ENCODE measurements at regions not wholly inside any gene's neighbourhood (a gene's known extent, or its start where the extent isn't known, plus 50 kb on each side); places are given as distances from the start of the nearest gene placed in this dataset.

GRCh38 chr5:37893434-37894134 lies 53.7 kb upstream of the GDNF start:
- Histone ChIP-seq H3K79me2 (ENCODE audit: control insufficient read depth, insufficient read depth, low read length) (no peaks in the 10 kb centered on the region), H3K9me3 (ENCODE audit: control insufficient read depth, insufficient read depth, low read depth, low read length) (no peaks in the 10 kb centered on the region), H3K4me1 (ENCODE audit: control insufficient read depth, extremely low read depth, insufficient read depth, low read length) (peaks cover 3% of the 10 kb centered on the region), H3K27me3 (ENCODE audit: control insufficient read depth, insufficient read depth, low read length) (no peaks in the 10 kb centered on the region), H2AFZ (ENCODE audit: low read length) (no peak overlapping the region), H3K4me3 (replicated peaks in 1 of 4; ENCODE audit: control extremely low read depth in 1 of 4, insufficient read depth in 1 of 4, low read depth in 3 of 4, low read length in 4 of 4) (no peak overlapping the region), H4K20me1 (ENCODE audit: control insufficient read depth, extremely low read depth, insufficient read depth, low read length) (no peaks in the 10 kb centered on the region), H3K9ac (ENCODE audit: insufficient read depth, low read length) (no peak overlapping the region), H3K4me2 (ENCODE audit: extremely low read depth, insufficient read depth, low read length) (no peak overlapping the region), H3K36me3 (ENCODE audit: control insufficient read depth, insufficient read depth, low read length) (no peaks in the 10 kb centered on the region), H3K27ac (ENCODE audit: insufficient read depth, low read length) (no peak overlapping the region)
- DNase-seq (ENCODE audit: low read depth in 2 of 2): no peak
- TF ChIP-seq CTCF (conservative IDR thresholded peaks at IDR 0.05 in 1 of 2, IDR thresholded peaks at IDR 0.05 in 1 of 2; ENCODE audit: low read depth in 1 of 2, low read length in 2 of 2): no peak
- no peak for TF ChIP-seq EZH2 (IDR thresholded peaks at IDR 0.05; ENCODE audit: low read length, missing control alignments)

- H3K9ac ChIP-seq (ENCODE audit: insufficient read depth, low read length): no peak overlapping the region
- no peaks in the 10 kb centered on the region for H3K27me3 ChIP-seq (ENCODE audit: control insufficient read depth, insufficient read depth, low read length)
- peaks cover 3% of the 10 kb centered on the region for H3K4me1 ChIP-seq (ENCODE audit: control insufficient read depth, extremely low read depth, insufficient read depth, low read length)
- H2AFZ ChIP-seq (ENCODE audit: low read length): no peak overlapping the region
- no peaks in the 10 kb centered on the region for H3K79me2 ChIP-seq (ENCODE audit: control insufficient read depth, insufficient read depth, low read length)
- H3K4me2 ChIP-seq (ENCODE audit: extremely low read depth, insufficient read depth, low read length): no peak overlapping the region
- no peak for DNase-seq (ENCODE audit: low read depth in 2 of 2)
- H4K20me1 ChIP-seq (ENCODE audit: control insufficient read depth, extremely low read depth, insufficient read depth, low read length): no peaks in the 10 kb centered on the region
- no peaks in the 10 kb centered on the region for H3K9me3 ChIP-seq (ENCODE audit: control insufficient read depth, insufficient read depth, low read depth, low read length)
- TF ChIP-seq CTCF (conservative IDR thresholded peaks at IDR 0.05 in 1 of 2, IDR thresholded peaks at IDR 0.05 in 1 of 2; ENCODE audit: low read depth in 1 of 2, low read length in 2 of 2) (no peak), EZH2 (IDR thresholded peaks at IDR 0.05; ENCODE audit: low read length, missing control alignments) (no peak)
- no peak overlapping the region for H3K27ac ChIP-seq (ENCODE audit: insufficient read depth, low read length)
- H3K4me3 ChIP-seq (replicated peaks in 1 of 4; ENCODE audit: control extremely low read depth in 1 of 4, insufficient read depth in 1 of 4, low read depth in 3 of 4, low read length in 4 of 4): no peak overlapping the region
- no peaks in the 10 kb centered on the region for H3K36me3 ChIP-seq (ENCODE audit: control insufficient read depth, insufficient read depth, low read length)
These were observed 52.7 kb upstream of the GDNF start for GRCh38 chr5:37892586-37892985.

GRCh38 chr5:37891832-37892231 lies 52.0 kb upstream of the GDNF start:
- H3K9ac ChIP-seq (ENCODE audit: insufficient read depth, low read length): no peak overlapping the region
- no peak for DNase-seq (ENCODE audit: low read depth in 2 of 2)
- H3K4me1 ChIP-seq (ENCODE audit: control insufficient read depth, extremely low read depth, insufficient read depth, low read length): peaks cover 3% of the 10 kb centered on the region
- H3K4me3 ChIP-seq (replicated peaks in 1 of 4; ENCODE audit: control extremely low read depth in 1 of 4, insufficient read depth in 1 of 4, low read depth in 3 of 4, low read length in 4 of 4): no peak overlapping the region
- no peaks in the 10 kb centered on the region for H3K27me3 ChIP-seq (ENCODE audit: control insufficient read depth, insufficient read depth, low read length)
- no peaks in the 10 kb centered on the region for H4K20me1 ChIP-seq (ENCODE audit: control insufficient read depth, extremely low read depth, insufficient read depth, low read length)
- no peak overlapping the region for H3K4me2 ChIP-seq (ENCODE audit: extremely low read depth, insufficient read depth, low read length)
- no peaks in the 10 kb centered on the region for H3K9me3 ChIP-seq (ENCODE audit: control insufficient read depth, insufficient read depth, low read depth, low read length)
- no peak overlapping the region for H3K27ac ChIP-seq (ENCODE audit: insufficient read depth, low read length)
- H3K79me2 ChIP-seq (ENCODE audit: control insufficient read depth, insufficient read depth, low read length): no peaks in the 10 kb centered on the region
- no peak for TF ChIP-seq CTCF (conservative IDR thresholded peaks at IDR 0.05 in 1 of 2, IDR thresholded peaks at IDR 0.05 in 1 of 2; ENCODE audit: low read depth in 1 of 2, low read length in 2 of 2)
- TF ChIP-seq EZH2 (IDR thresholded peaks at IDR 0.05; ENCODE audit: low read length, missing control alignments): no peak
- no peak overlapping the region for H2AFZ ChIP-seq (ENCODE audit: low read length)
- no peaks in the 10 kb centered on the region for H3K36me3 ChIP-seq (ENCODE audit: control insufficient read depth, insufficient read depth, low read length)
